ENCODE measurements at regions not wholly inside any gene's neighbourhood (a gene's known extent, or its start where the extent isn't known, plus 50 kb on each side); places are given as distances from the start of the nearest gene placed in this dataset.

GRCh38 chr10:53597835-53598251, 825.3 kb upstream of the MBL2 start:
- Histone ChIP-seq H3K27ac (no peak overlapping the region), H3K4me1 (no peaks in the 10 kb centered on the region), H3K9me3 (no peaks in the 10 kb centered on the region), H3K36me3 (no peaks in the 10 kb centered on the region), H3K27me3 (no peaks in the 10 kb centered on the region), H3K4me3 (no peak overlapping the region)
- DNase-seq = no peak
- TF ChIP-seq, protein P1, sequence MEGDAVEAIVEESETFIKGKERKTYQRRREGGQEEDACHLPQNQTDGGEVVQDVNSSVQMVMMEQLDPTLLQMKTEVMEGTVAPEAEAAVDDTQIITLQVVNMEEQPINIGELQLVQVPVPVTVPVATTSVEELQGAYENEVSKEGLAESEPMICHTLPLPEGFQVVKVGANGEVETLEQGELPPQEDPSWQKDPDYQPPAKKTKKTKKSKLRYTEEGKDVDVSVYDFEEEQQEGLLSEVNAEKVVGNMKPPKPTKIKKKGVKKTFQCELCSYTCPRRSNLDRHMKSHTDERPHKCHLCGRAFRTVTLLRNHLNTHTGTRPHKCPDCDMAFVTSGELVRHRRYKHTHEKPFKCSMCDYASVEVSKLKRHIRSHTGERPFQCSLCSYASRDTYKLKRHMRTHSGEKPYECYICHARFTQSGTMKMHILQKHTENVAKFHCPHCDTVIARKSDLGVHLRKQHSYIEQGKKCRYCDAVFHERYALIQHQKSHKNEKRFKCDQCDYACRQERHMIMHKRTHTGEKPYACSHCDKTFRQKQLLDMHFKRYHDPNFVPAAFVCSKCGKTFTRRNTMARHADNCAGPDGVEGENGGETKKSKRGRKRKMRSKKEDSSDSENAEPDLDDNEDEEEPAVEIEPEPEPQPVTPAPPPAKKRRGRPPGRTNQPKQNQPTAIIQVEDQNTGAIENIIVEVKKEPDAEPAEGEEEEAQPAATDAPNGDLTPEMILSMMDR (IDR thresholded peaks at IDR 0.05) = no peak
- intact Hi-C loops (cut with DNase I) = no loop called here
- no peak for ATAC-seq

- DNase-seq (no peak), ATAC-seq (no peak)
- Histone ChIP-seq H3K9me3 (peaks cover 0 to 2% of the 10 kb centered on the region in 2 donors), H3K36me3 (no peaks in the 10 kb centered on the region), H3K4me3 (no peak overlapping the region), H3K4me1 (no peaks in the 10 kb centered on the region), H3K27ac (no peak overlapping the region), H3K27me3 (no peaks in the 10 kb centered on the region)
- TF ChIP-seq, protein P1 (IDR thresholded peaks at IDR 0.05) = no peak
- intact Hi-C loops (cut with DNase I) = no loop called here
These were observed 807.9 kb upstream of the MBL2 start for GRCh38 chr10:53580465-53580864.

DNA sequence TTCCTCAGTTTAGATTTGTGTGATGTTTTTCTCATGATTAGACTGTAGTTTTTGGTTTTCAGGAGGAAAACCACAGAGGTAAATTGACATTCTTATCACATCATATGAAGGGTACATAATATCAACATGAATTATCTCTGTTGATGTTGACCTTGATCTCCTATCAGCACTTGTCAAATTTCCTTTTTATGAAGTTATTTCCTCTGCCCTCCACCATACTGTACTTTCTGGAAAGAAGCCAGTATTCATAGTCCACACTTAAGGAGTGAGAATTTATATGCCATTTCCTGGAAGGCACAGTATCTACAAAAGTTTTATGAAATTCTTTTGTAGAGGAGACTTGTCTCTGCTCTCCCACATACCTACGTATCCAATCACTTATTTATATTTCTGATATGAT, 807.2 kb upstream of the MBL2 start:
- intact Hi-C loops (cut with DNase I) = no loop called here
- no peak for ATAC-seq
- H3K36me3 ChIP-seq = no peaks in the 10 kb centered on the region

GRCh38 chr10:53574024-53574423, 801.4 kb upstream of the MBL2 start:
- intact Hi-C loops (cut with DNase I) = no loop called here
- TF ChIP-seq, protein P1 (IDR thresholded peaks at IDR 0.05) = no peak

More for the DNA sequence above, 807.2 kb upstream of the MBL2 start:
- Histone ChIP-seq H3K4me3 (no peak overlapping the region), H3K27ac (no peak overlapping the region), H3K4me1 (no peaks in the 10 kb centered on the region), H3K27me3 (no peaks in the 10 kb centered on the region), H3K9me3 (peaks cover 0 to 2% of the 10 kb centered on the region in 2 donors)
- TF ChIP-seq, protein P1 (IDR thresholded peaks at IDR 0.05) = no peak
- peak in 1 of 4 donors; percentile 11 for DNase-seq

GRCh38 chr10:53573498-53573897, 800.9 kb upstream of the MBL2 start:
- TF ChIP-seq, protein P1 (IDR thresholded peaks at IDR 0.05) = no peak
- ATAC-seq (no peak), DNase-seq (no peak)
- intact Hi-C loops (cut with DNase I) = no loop called here
- H3K4me3 ChIP-seq = no peak overlapping the region
- no peaks in the 10 kb centered on the region for H3K4me1 ChIP-seq
- H3K27me3 ChIP-seq = no peaks in the 10 kb centered on the region
- H3K36me3 ChIP-seq = no peaks in the 10 kb centered on the region
- H3K9me3 ChIP-seq = peaks cover 0 to 2% of the 10 kb centered on the region in 2 donors
- no peak overlapping the region for H3K27ac ChIP-seq

More at GRCh38 chr10:53574024-53574423, 801.4 kb upstream of the MBL2 start:
- no peak overlapping the region for H3K4me3 ChIP-seq
- ATAC-seq = no peak
- H3K9me3 ChIP-seq = peaks cover 0 to 2% of the 10 kb centered on the region in 2 donors
- H3K36me3 ChIP-seq = no peaks in the 10 kb centered on the region
- no peak overlapping the region for H3K27ac ChIP-seq
- DNase-seq = no peak
- no peaks in the 10 kb centered on the region for H3K27me3 ChIP-seq
- H3K4me1 ChIP-seq = no peaks in the 10 kb centered on the region

All from left lung (tissue), 4 donors.